ENCODE measurements at regions not wholly inside any gene's neighbourhood (a gene's known extent, or its start where the extent isn't known, plus 50 kb on each side); places are given as distances from the start of the nearest gene placed in this dataset.

GRCh38 chr18:71189581-71189980, 900.7 kb downstream of the SOCS6 start:
- TF ChIP-seq CTCF (conservative IDR thresholded peaks at IDR 0.05; ENCODE audit: low read depth): no peak
- no peak for DNase-seq (ENCODE audit: low spot score)
- ChIA-PET CTCF (no interaction called here), POLR2A (ENCODE audit: low non-redundant PET) (no interaction called here)
- H3K27ac ChIP-seq: no peak overlapping the region

GRCh38 chr18:71168557-71169145, 879.8 kb downstream of the SOCS6 start:
- DNase-seq (ENCODE audit: low spot score): no peak

GRCh38 chr18:71136487-71136886, 847.6 kb downstream of the SOCS6 start:
- H3K27ac ChIP-seq: no peak overlapping the region
- ChIA-PET POLR2A (ENCODE audit: low non-redundant PET) (no interaction called here), CTCF (interaction anchor here (0.6 kb wide), 1 partner anchor 523 kb away, joined by 7 read pairs; no protein-coding TSS in a partner anchor)
- no peak for DNase-seq (ENCODE audit: low spot score)
- no peak for TF ChIP-seq CTCF (conservative IDR thresholded peaks at IDR 0.05; ENCODE audit: low read depth)

More at GRCh38 chr18:71168557-71169145, 879.8 kb downstream of the SOCS6 start:
- POLR2A ChIA-PET (ENCODE audit: low non-redundant PET): no interaction called here
- TF ChIP-seq CTCF (conservative IDR thresholded peaks at IDR 0.05; ENCODE audit: low read depth): no peak
- H3K27ac ChIP-seq: no peak overlapping the region
- CTCF ChIA-PET: no interaction called here

GRCh38 chr18:71134122-71134521, 845.3 kb downstream of the SOCS6 start:
- ChIA-PET POLR2A (ENCODE audit: low non-redundant PET) (no interaction called here), CTCF (no interaction called here)
- no peak for TF ChIP-seq CTCF (conservative IDR thresholded peaks at IDR 0.05; ENCODE audit: low read depth)
- no peak for DNase-seq (ENCODE audit: low spot score)
- no peak overlapping the region for H3K27ac ChIP-seq

- CTCF ChIA-PET: no interaction called here
- POLR2A ChIA-PET (ENCODE audit: low non-redundant PET): no interaction called here
- no peak overlapping the region for H3K27ac ChIP-seq
- no peak for DNase-seq (ENCODE audit: low spot score)
- no peak for TF ChIP-seq CTCF (conservative IDR thresholded peaks at IDR 0.05; ENCODE audit: low read depth)
Measured at GRCh38 chr18:71131918-71132317, 843.1 kb downstream of the SOCS6 start.

- CTCF ChIA-PET: no interaction called here
- H3K27ac ChIP-seq: no peak overlapping the region
- no peak for DNase-seq (ENCODE audit: low spot score)
- POLR2A ChIA-PET (ENCODE audit: low non-redundant PET): no interaction called here
- no peak for TF ChIP-seq CTCF (conservative IDR thresholded peaks at IDR 0.05; ENCODE audit: low read depth)
Measured at GRCh38 chr18:71130351-71130750, 841.5 kb downstream of the SOCS6 start.

- H3K27ac ChIP-seq: no peak overlapping the region
- DNase-seq (ENCODE audit: low spot score): no peak
- CTCF ChIA-PET: no interaction called here
- TF ChIP-seq CTCF (conservative IDR thresholded peaks at IDR 0.05; ENCODE audit: low read depth): no peak
- POLR2A ChIA-PET (ENCODE audit: low non-redundant PET): no interaction called here
Measured at GRCh38 chr18:71125581-71125980, 836.7 kb downstream of the SOCS6 start.
